IMR-90 (cell line): ENCODE measurements at regions not wholly inside any gene's neighbourhood (a gene's known extent, or its start where the extent isn't known, plus 50 kb on each side); places are given as distances from the start of the nearest gene placed in this dataset.

ENCODE experiments used
- CEBPB ChIP-seq: IDR thresholded peaks from 2 replicates; pipeline ENCODE4 v1.6.1; 2012; ENCODE audit warnings: low read depth, low read length, improper control_type of control experiment
- CTCF ChIP-seq: conservative IDR thresholded peaks from 2 replicates; pipeline ENCODE4 v1.5.1; 2012; ENCODE audit warnings: mild to moderate bottlenecking, low read depth, low read length, improper control_type of control experiment
- ELK1 ChIP-seq: fragments of 150-350 bp; IDR thresholded peaks from 2 replicates; pipeline ENCODE4 v1.6.1; 2016; ENCODE audit warnings: low read depth, mild to moderate bottlenecking, low read length, moderate library complexity, borderline replicate concordance
- MXI1 ChIP-seq: IDR thresholded peaks from 2 replicates; pipeline ENCODE4 v1.6.1; 2012; ENCODE audit warnings: low read depth, mild to moderate bottlenecking, low read length, moderate library complexity, borderline replicate concordance
- NFE2L2 ChIP-seq: fragments of 150-350 bp; IDR thresholded peaks from 2 replicates; pipeline ENCODE4 v1.6.1; 2016; ENCODE audit warnings: low read depth, mild to moderate bottlenecking, low read length
- POLR2A ChIP-seq: IDR thresholded peaks from 2 replicates; pipeline ENCODE4 v1.6.1; 2012; ENCODE audit warnings: mild to moderate bottlenecking, low read depth, low read length
- RFX5 ChIP-seq: IDR thresholded peaks from 2 replicates; pipeline ENCODE4 v1.8.0; 2012; ENCODE audit warnings: low read depth, mild to moderate bottlenecking, low read length, moderate library complexity
- SMC3 ChIP-seq: fragments of 150-350 bp; IDR thresholded peaks from 2 replicates; pipeline ENCODE4 v1.6.1; 2016; ENCODE audit warnings: low read depth, mild to moderate bottlenecking, antibody characterized with exemption, low read length, moderate library complexity
- USF2 ChIP-seq: fragments of 150-350 bp; IDR thresholded peaks from 2 replicates; pipeline ENCODE4 v1.6.1; 2017; ENCODE audit warnings: mild to moderate bottlenecking, antibody characterized with exemption, low read length, low read depth

- no peak for TF ChIP-seq CTCF
- no peak for TF ChIP-seq POLR2A
- TF ChIP-seq ELK1: no peak
- TF ChIP-seq RFX5: no peak
- TF ChIP-seq NFE2L2: no peak
- no peak for TF ChIP-seq CEBPB
- no peak for TF ChIP-seq USF2
- no peak for TF ChIP-seq SMC3
- no peak for TF ChIP-seq MXI1
These were observed 83.7 kb downstream of the PLXNA1 start for GRCh38 chr3:127066635-127067034.
